ENCODE measurements at regions not wholly inside any gene's neighbourhood (a gene's known extent, or its start where the extent isn't known, plus 50 kb on each side); places are given as distances from the start of the nearest gene placed in this dataset.
A peak's percentile ranks its signal among the peaks of the same experiment; 100 is the strongest.

DNA sequence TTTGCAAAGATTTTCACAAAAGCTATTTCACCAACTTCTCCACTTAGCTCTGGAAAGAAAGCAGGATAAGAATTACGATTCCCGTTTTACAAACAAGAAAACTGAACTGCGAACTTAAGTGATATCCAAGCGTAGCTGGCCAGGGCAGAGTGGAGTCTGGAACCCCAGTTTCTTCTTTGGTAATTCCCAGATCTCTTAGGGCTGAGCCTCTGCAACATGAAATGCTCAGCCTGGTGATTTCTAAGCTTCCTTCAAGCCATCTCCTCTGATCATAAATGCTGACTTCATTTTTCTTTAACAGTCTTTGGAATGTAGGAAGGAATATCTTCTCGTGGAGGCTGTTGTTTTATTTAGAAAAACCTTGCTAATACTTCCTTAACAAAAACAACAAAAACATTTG, 620.0 kb downstream of the CCDC171 start:
- ChIA-PET POLR2A (no interaction called here), CTCF (interaction anchor here (0.8 to 2.3 kb wide), 2 partner anchors 11 to 140 kb away, joined by 3 to 9 read pairs; no protein-coding TSS in a partner anchor)

DNA sequence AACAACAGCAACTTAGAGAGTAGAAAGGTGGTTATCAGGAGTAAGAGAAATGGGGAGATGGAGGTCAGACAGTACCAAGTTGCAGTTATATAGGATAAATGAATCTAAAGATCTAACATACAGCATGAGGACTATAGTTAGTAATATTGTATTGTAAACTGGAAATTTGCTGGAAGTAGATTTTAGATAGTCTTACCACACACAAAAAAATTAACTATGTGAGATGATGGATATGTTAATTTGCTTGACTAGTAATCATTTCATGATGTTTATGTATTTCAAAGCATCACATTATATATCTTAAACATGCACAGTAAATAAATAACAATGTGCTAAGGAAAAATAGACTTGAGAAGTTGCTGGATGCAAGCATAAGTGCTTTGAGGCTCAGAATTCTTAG, 622.1 kb downstream of the CCDC171 start:
- CTCF ChIA-PET = interaction anchor here (2.3 kb wide), 1 partner anchor 14 kb away, joined by 9 read pairs; no protein-coding TSS in a partner anchor
- POLR2A ChIA-PET = no interaction called here
- no peak for DNase-seq (ENCODE audit: extremely low spot score)
- TF ChIP-seq, protein P1, sequence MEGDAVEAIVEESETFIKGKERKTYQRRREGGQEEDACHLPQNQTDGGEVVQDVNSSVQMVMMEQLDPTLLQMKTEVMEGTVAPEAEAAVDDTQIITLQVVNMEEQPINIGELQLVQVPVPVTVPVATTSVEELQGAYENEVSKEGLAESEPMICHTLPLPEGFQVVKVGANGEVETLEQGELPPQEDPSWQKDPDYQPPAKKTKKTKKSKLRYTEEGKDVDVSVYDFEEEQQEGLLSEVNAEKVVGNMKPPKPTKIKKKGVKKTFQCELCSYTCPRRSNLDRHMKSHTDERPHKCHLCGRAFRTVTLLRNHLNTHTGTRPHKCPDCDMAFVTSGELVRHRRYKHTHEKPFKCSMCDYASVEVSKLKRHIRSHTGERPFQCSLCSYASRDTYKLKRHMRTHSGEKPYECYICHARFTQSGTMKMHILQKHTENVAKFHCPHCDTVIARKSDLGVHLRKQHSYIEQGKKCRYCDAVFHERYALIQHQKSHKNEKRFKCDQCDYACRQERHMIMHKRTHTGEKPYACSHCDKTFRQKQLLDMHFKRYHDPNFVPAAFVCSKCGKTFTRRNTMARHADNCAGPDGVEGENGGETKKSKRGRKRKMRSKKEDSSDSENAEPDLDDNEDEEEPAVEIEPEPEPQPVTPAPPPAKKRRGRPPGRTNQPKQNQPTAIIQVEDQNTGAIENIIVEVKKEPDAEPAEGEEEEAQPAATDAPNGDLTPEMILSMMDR (IDR thresholded peaks at IDR 0.05; ENCODE audit: control extremely low read depth, extremely low read depth, low read depth, missing control alignments) = no peak

More for the DNA sequence above, 620.0 kb downstream of the CCDC171 start:
- no peak for DNase-seq (ENCODE audit: extremely low spot score)
- TF ChIP-seq, protein P1 (IDR thresholded peaks at IDR 0.05; ENCODE audit: control extremely low read depth, extremely low read depth, low read depth, missing control alignments) = no peak

DNA sequence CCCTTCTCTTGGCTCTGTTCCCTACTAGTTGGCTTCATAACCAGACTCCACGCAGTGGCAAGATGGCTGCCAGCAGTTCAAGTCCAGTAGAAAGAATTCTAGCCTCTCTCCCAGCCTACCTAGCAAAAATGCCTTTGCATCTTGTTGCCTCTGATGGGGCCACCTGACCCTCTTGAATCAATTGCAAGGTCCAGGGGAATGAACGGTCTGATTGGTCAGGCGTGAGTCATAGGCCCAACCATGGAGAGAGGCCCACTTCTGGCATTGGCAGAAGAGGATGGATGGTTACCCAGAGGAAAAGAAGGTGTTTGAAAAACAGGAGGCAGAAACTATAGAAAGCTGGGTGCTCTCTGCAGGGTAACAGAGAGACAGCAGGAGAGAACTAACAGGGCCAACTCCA, 622.6 kb downstream of the CCDC171 start:
- TF ChIP-seq, protein P1 (IDR thresholded peaks at IDR 0.05; ENCODE audit: control extremely low read depth, extremely low read depth, low read depth, missing control alignments) = no peak
- CTCF ChIA-PET = no interaction called here
- DNase-seq (ENCODE audit: extremely low spot score) = no peak
- POLR2A ChIA-PET = no interaction called here

DNA sequence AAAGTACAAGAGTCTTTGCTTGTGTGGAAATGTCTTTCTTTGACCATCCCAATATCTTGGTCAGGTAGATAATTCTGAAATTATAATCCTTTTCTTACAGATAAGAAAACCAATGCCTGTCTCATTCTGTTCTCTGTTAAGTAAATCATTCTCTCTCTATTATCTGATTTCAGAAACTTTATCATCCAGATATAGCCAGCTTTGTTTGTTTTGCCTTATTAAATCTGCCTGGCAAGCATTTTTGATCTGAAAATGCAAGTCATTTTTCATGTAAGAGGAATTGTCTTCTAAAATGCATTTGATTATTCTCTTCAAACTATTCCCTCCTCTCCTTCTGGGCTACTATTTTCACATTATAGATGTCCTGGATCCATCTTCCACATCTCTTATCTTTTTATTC, 625.5 kb downstream of the CCDC171 start:
- ChIA-PET POLR2A (no interaction called here), CTCF (interaction anchor here (1.3 kb wide), 1 partner anchor 41 kb away, joined by 4 read pairs; no protein-coding TSS in a partner anchor)
- TF ChIP-seq, protein P1 (IDR thresholded peaks at IDR 0.05; ENCODE audit: control extremely low read depth, extremely low read depth, low read depth, missing control alignments) = no peak
- no peak for DNase-seq (ENCODE audit: extremely low spot score)

DNA sequence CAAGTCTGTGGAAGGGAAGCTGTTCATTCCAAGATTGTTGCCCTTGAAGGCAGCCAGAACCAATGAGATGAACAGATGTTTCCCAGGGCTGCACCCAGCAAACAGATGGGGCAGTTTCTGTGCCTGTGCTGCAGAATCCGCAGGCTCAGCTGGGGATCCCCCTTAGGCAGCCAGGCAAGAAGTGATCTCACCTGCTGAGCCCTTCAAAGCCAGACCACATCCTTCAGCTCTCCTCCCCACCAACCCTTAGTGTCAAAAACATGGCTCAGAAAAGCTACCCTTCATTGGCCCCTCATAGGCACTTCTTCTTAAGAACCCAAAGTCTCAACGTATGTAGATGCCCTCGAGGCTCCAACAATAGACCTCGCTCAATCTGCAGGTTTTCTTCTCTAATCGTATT, 626.7 kb downstream of the CCDC171 start:
- ChIA-PET CTCF (interaction anchor here (0.9 to 1.0 kb wide), 2 partner anchors 8 to 11 kb away, joined by 3 read pairs; no protein-coding TSS in a partner anchor), POLR2A (no interaction called here)
- DNase-seq (ENCODE audit: extremely low spot score) = peak; percentile 30
- TF ChIP-seq, protein P1 (IDR thresholded peaks at IDR 0.05; ENCODE audit: control extremely low read depth, extremely low read depth, low read depth, missing control alignments) = no peak

DNA sequence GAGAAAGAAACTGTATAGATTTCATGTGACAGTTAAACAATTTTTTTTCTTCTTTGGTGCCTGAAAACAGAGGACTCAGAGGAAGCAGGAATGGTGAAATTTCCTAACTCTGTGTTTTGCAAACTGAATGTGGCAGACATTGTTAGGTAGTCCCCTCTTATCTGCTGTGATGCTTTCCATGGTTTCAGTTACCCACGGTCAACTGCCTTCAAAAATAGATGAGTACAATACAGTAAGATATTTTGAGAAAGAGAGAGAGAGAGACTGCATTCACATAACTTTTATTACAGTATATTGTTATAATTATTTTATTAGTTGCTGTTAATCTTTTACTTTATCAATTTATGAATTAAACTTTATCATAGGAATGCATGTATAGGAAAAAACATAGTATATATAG, 627.2 kb downstream of the CCDC171 start:
- ChIA-PET POLR2A (no interaction called here), CTCF (interaction anchor here (0.9 kb wide), 1 partner anchor 8 kb away, joined by 3 read pairs; no protein-coding TSS in a partner anchor)
- TF ChIP-seq, protein P1 (IDR thresholded peaks at IDR 0.05; ENCODE audit: control extremely low read depth, extremely low read depth, low read depth, missing control alignments) = no peak
- no peak for DNase-seq (ENCODE audit: extremely low spot score)

All from GM10248 (cell line).